SJSA1 (cell line): ENCODE measurements at regions not wholly inside any gene's neighbourhood (a gene's known extent, or its start where the extent isn't known, plus 50 kb on each side); places are given as distances from the start of the nearest gene placed in this dataset.

ENCODE experiments used
- DNase-seq, 2 experiments: peaks; one replicate each; pipeline ENCODE4 v3.0.0-alpha.2; 2015 to 2020; ENCODE audit warnings: low spot score in 2 of 2, low read depth in 1 of 2
- H3K27ac ChIP-seq: fragments of 250-450 bp; sonication (Bioruptor Pico); 2 replicates; pipeline ENCODE4 v1.5.1; 2020; ENCODE audit warnings: mild to moderate bottlenecking, moderate library complexity
- H3K27me3 ChIP-seq: fragments of 250-450 bp; sonication (Bioruptor Pico); replicated peaks from 2 replicates; pipeline ENCODE4 v1.5.1; 2020; ENCODE audit warnings: mild to moderate bottlenecking, moderate library complexity
- H3K36me3 ChIP-seq: fragments of 250-450 bp; sonication (Bioruptor Pico); 2 replicates; pipeline ENCODE4 v1.5.1; 2020; ENCODE audit warnings: mild to moderate bottlenecking
- H3K4me1 ChIP-seq: fragments of 250-450 bp; sonication (Bioruptor Pico); replicated peaks from 2 replicates; pipeline ENCODE4 v1.6.1; 2021; ENCODE audit warnings: mild to moderate bottlenecking
- H3K4me3 ChIP-seq: fragments of 250-450 bp; sonication (Bioruptor Pico); 2 replicates; pipeline ENCODE4 v1.5.1; 2020; ENCODE audit warnings: mild to moderate bottlenecking
- H3K9me3 ChIP-seq: fragments of 250-450 bp; sonication (Bioruptor Pico); replicated peaks from 2 replicates; pipeline ENCODE4 v1.5.1; 2020; ENCODE audit warnings: mild to moderate bottlenecking

- no peak overlapping the region for H3K27ac ChIP-seq
- H3K4me3 ChIP-seq, result no peak overlapping the region
- no peaks in the 10 kb centered on the region for H3K27me3 ChIP-seq
- H3K9me3 ChIP-seq, result no peaks in the 10 kb centered on the region
- DNase-seq, result no peak
- no peaks in the 10 kb centered on the region for H3K36me3 ChIP-seq
- no peaks in the 10 kb centered on the region for H3K4me1 ChIP-seq
These were observed 1126.4 kb upstream of the C9orf72 start for GRCh38 chr9:28699632-28700031.

GRCh38 chr9:28707616-28708015 is 1134.3 kb upstream of the C9orf72 start:
- Histone ChIP-seq H3K36me3 (no peaks in the 10 kb centered on the region), H3K4me3 (no peak overlapping the region), H3K4me1 (no peaks in the 10 kb centered on the region), H3K27ac (no peak overlapping the region), H3K9me3 (no peaks in the 10 kb centered on the region), H3K27me3 (no peaks in the 10 kb centered on the region)
- no peak for DNase-seq

GRCh38 chr9:28714188-28714587 is 1140.9 kb upstream of the C9orf72 start:
- no peaks in the 10 kb centered on the region for H3K4me1 ChIP-seq
- no peak for DNase-seq
- no peaks in the 10 kb centered on the region for H3K36me3 ChIP-seq
- no peaks in the 10 kb centered on the region for H3K27me3 ChIP-seq
- no peaks in the 10 kb centered on the region for H3K9me3 ChIP-seq
- H3K27ac ChIP-seq, result no peak overlapping the region
- H3K4me3 ChIP-seq, result no peak overlapping the region

GRCh38 chr9:28718226-28718625 is 1144.9 kb upstream of the C9orf72 start:
- no peak overlapping the region for H3K27ac ChIP-seq
- no peaks in the 10 kb centered on the region for H3K9me3 ChIP-seq
- H3K27me3 ChIP-seq, result no peaks in the 10 kb centered on the region
- DNase-seq, result no peak
- H3K36me3 ChIP-seq, result no peaks in the 10 kb centered on the region
- H3K4me3 ChIP-seq, result no peak overlapping the region
- H3K4me1 ChIP-seq, result no peaks in the 10 kb centered on the region

GRCh38 chr9:28720746-28721145 is 1147.5 kb upstream of the C9orf72 start:
- Histone ChIP-seq H3K9me3 (no peaks in the 10 kb centered on the region), H3K4me3 (no peak overlapping the region), H3K36me3 (no peaks in the 10 kb centered on the region), H3K27me3 (no peaks in the 10 kb centered on the region), H3K27ac (no peak overlapping the region), H3K4me1 (no peaks in the 10 kb centered on the region)
- no peak for DNase-seq

GRCh38 chr9:28730111-28730510 is 1156.8 kb upstream of the C9orf72 start:
- H3K9me3 ChIP-seq, result no peaks in the 10 kb centered on the region
- no peak overlapping the region for H3K27ac ChIP-seq
- H3K4me1 ChIP-seq, result no peaks in the 10 kb centered on the region
- no peaks in the 10 kb centered on the region for H3K36me3 ChIP-seq
- H3K27me3 ChIP-seq, result no peaks in the 10 kb centered on the region
- no peak for DNase-seq
- H3K4me3 ChIP-seq, result no peak overlapping the region

- no peaks in the 10 kb centered on the region for H3K9me3 ChIP-seq
- H3K4me1 ChIP-seq, result no peaks in the 10 kb centered on the region
- no peak for DNase-seq
- no peak overlapping the region for H3K4me3 ChIP-seq
- no peaks in the 10 kb centered on the region for H3K27me3 ChIP-seq
- H3K27ac ChIP-seq, result no peak overlapping the region
- no peaks in the 10 kb centered on the region for H3K36me3 ChIP-seq
These were observed 1162.6 kb upstream of the C9orf72 start for GRCh38 chr9:28735738-28736342.

- Histone ChIP-seq H3K4me1 (no peaks in the 10 kb centered on the region), H3K9me3 (no peaks in the 10 kb centered on the region), H3K4me3 (no peak overlapping the region), H3K36me3 (no peaks in the 10 kb centered on the region), H3K27me3 (no peaks in the 10 kb centered on the region), H3K27ac (no peak overlapping the region)
- DNase-seq, result no peak
These were observed 1168.2 kb upstream of the C9orf72 start for GRCh38 chr9:28741459-28741858.

GRCh38 chr9:28747351-28747985 is 1174.2 kb upstream of the C9orf72 start:
- Histone ChIP-seq H3K36me3 (no peaks in the 10 kb centered on the region), H3K27me3 (no peaks in the 10 kb centered on the region), H3K9me3 (no peaks in the 10 kb centered on the region), H3K4me3 (no peak overlapping the region), H3K27ac (no peak overlapping the region), H3K4me1 (no peaks in the 10 kb centered on the region)
- DNase-seq, result no peak

- no peak overlapping the region for H3K4me3 ChIP-seq
- H3K36me3 ChIP-seq, result no peaks in the 10 kb centered on the region
- no peaks in the 10 kb centered on the region for H3K4me1 ChIP-seq
- no peak overlapping the region for H3K27ac ChIP-seq
- H3K9me3 ChIP-seq, result no peaks in the 10 kb centered on the region
- H3K27me3 ChIP-seq, result no peaks in the 10 kb centered on the region
- no peak for DNase-seq
These were observed 1176.9 kb upstream of the C9orf72 start for GRCh38 chr9:28750136-28750535.

- Histone ChIP-seq H3K27ac (no peak overlapping the region), H3K9me3 (no peaks in the 10 kb centered on the region), H3K36me3 (no peaks in the 10 kb centered on the region), H3K4me3 (no peak overlapping the region), H3K4me1 (no peaks in the 10 kb centered on the region), H3K27me3 (no peaks in the 10 kb centered on the region)
- no peak for DNase-seq
These were observed 1185.1 kb upstream of the C9orf72 start for GRCh38 chr9:28758341-28758740.

- no peak overlapping the region for H3K27ac ChIP-seq
- no peaks in the 10 kb centered on the region for H3K27me3 ChIP-seq
- no peak overlapping the region for H3K4me3 ChIP-seq
- no peaks in the 10 kb centered on the region for H3K36me3 ChIP-seq
- no peaks in the 10 kb centered on the region for H3K9me3 ChIP-seq
- H3K4me1 ChIP-seq, result no peaks in the 10 kb centered on the region
- no peak for DNase-seq
These were observed 1185.7 kb upstream of the C9orf72 start for GRCh38 chr9:28758971-28759370.

GRCh38 chr9:28762167-28762566 is 1188.9 kb upstream of the C9orf72 start:
- no peaks in the 10 kb centered on the region for H3K36me3 ChIP-seq
- H3K4me1 ChIP-seq, result no peaks in the 10 kb centered on the region
- no peak overlapping the region for H3K4me3 ChIP-seq
- H3K27me3 ChIP-seq, result no peaks in the 10 kb centered on the region
- no peak overlapping the region for H3K27ac ChIP-seq
- no peak for DNase-seq
- no peaks in the 10 kb centered on the region for H3K9me3 ChIP-seq

- H3K27ac ChIP-seq, result no peak overlapping the region
- H3K4me1 ChIP-seq, result no peaks in the 10 kb centered on the region
- H3K4me3 ChIP-seq, result no peak overlapping the region
- H3K27me3 ChIP-seq, result no peaks in the 10 kb centered on the region
- DNase-seq, result no peak
- H3K9me3 ChIP-seq, result no peaks in the 10 kb centered on the region
- no peaks in the 10 kb centered on the region for H3K36me3 ChIP-seq
These were observed 1191.3 kb upstream of the C9orf72 start for GRCh38 chr9:28764532-28764931.

GRCh38 chr9:28770226-28770625 is 1196.9 kb upstream of the C9orf72 start:
- Histone ChIP-seq H3K27ac (no peak overlapping the region), H3K4me1 (no peaks in the 10 kb centered on the region), H3K9me3 (no peaks in the 10 kb centered on the region), H3K27me3 (no peaks in the 10 kb centered on the region), H3K36me3 (no peaks in the 10 kb centered on the region), H3K4me3 (no peak overlapping the region)
- no peak for DNase-seq
